ENCODE measurements at regions not wholly inside any gene's neighbourhood (a gene's known extent, or its start where the extent isn't known, plus 50 kb on each side); places are given as distances from the start of the nearest gene placed in this dataset.

DNA sequence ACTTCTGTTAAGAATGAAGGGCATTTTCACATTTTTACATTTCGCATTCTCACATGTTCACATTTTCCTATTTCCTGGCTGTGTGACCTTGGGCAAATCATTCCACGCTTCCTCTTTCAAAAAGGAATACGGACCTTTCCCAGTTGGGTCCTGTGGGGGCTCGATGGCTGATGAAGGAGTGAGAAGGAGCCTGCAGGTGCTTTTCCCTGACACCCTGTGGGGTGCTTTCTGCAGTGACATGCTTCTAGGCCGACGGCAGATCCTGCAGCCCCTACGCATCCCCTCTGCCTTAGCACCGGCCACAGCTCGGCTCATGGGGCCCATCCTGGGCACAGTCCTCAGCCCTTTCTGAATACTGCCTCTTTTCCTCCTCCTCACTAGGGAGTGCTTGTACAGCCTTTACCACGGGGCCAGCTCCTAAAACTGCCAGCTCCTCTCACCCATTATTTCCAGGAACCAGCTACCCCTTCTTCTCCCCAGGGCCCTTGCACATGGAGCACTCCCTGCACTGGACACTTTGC lies 91.0 kb downstream of the FOXL1 start:
- H3K9ac ChIP-seq (ENCODE audit: low read length in 3 of 3), result no peak overlapping the region
- no peaks in the 10 kb centered on the region for H3K36me3 ChIP-seq (ENCODE audit: control insufficient read depth in 2 of 3, insufficient read depth in 3 of 3, low read length in 3 of 3)
- no peaks in the 10 kb centered on the region for H3K27me3 ChIP-seq (ENCODE audit: control insufficient read depth, insufficient read depth, low read length)
- H3K4me3 ChIP-seq (ENCODE audit: low read length in 3 of 3), result no peak overlapping the region
- intact Hi-C loops (cut with DNase I), result no loop called here
- FAIRE-seq (no peak), DNase-seq (no peak)
- no peak overlapping the region for H3K27ac ChIP-seq (ENCODE audit: low read depth in 2 of 2, low read length in 2 of 2)
- peaks cover 0 to 5% (median 2%) of the 10 kb centered on the region in 3 donors for H3K4me1 ChIP-seq (ENCODE audit: control insufficient read depth in 2 of 3, insufficient read depth in 2 of 3, low read depth in 1 of 3, low read length in 3 of 3)
- no peaks in the 10 kb centered on the region for H3K9me3 ChIP-seq (ENCODE audit: control insufficient read depth in 2 of 3, insufficient read depth in 1 of 3, low read length in 3 of 3)
- TF ChIP-seq, protein P1, sequence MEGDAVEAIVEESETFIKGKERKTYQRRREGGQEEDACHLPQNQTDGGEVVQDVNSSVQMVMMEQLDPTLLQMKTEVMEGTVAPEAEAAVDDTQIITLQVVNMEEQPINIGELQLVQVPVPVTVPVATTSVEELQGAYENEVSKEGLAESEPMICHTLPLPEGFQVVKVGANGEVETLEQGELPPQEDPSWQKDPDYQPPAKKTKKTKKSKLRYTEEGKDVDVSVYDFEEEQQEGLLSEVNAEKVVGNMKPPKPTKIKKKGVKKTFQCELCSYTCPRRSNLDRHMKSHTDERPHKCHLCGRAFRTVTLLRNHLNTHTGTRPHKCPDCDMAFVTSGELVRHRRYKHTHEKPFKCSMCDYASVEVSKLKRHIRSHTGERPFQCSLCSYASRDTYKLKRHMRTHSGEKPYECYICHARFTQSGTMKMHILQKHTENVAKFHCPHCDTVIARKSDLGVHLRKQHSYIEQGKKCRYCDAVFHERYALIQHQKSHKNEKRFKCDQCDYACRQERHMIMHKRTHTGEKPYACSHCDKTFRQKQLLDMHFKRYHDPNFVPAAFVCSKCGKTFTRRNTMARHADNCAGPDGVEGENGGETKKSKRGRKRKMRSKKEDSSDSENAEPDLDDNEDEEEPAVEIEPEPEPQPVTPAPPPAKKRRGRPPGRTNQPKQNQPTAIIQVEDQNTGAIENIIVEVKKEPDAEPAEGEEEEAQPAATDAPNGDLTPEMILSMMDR (IDR thresholded peaks at IDR 0.05; ENCODE audit: borderline replicate concordance, extremely low read depth, insufficient read depth), result no peak

DNA sequence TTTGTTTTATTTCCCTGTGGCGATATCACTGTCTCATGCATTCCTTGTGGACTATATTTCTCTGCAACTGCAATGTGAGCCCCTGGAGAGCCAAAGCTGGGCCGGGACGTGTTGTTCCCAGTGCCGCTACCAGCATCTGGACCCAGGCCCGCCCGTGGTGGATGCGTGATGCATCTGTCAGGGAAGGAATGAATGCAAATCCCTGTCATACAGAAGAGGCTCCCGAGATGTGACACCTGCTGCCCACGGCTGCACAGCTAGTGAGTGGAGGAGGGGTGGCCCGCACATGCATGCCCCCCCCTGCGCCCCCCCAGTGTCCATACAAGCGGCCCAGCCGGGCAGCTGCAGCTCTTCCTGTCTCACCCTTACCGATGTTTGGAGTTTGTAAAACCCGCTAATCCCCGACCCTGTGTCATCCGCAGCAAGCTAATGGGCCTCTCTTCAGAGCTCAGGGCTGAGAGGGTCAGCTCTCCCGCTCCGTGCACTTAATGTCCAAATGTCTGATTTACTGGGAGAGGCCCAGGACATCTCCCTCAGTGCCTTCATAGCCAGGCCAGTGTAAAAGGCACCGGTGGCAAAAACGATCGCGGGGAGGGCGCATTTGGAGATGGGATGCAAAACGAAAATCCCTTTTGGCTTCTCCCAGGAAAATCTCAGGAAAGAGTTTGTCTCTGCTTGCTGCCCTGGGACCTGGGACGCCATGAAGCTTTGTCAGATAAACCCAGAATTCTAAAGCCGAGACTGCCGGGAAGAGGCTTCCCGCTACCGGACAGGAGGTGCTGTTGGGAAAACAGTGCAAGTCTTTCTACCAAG lies 91.8 kb downstream of the FOXL1 start:
- peaks cover 0 to 5% (median 2%) of the 10 kb centered on the region in 3 donors for H3K4me1 ChIP-seq (ENCODE audit: control insufficient read depth in 2 of 3, insufficient read depth in 2 of 3, low read depth in 1 of 3, low read length in 3 of 3)
- no peak for FAIRE-seq
- peak; percentile 31 to 83 (median 56) for DNase-seq
- intact Hi-C loops (cut with DNase I), result no loop called here
- no peak overlapping the region for H3K27ac ChIP-seq (ENCODE audit: low read depth in 2 of 2, low read length in 2 of 2)
- H3K4me3 ChIP-seq (ENCODE audit: low read length in 3 of 3), result no peak overlapping the region
- H3K9ac ChIP-seq (ENCODE audit: low read length in 3 of 3), result no peak overlapping the region
- no peaks in the 10 kb centered on the region for H3K36me3 ChIP-seq (ENCODE audit: control insufficient read depth in 2 of 3, insufficient read depth in 3 of 3, low read length in 3 of 3)
- TF ChIP-seq, protein P1 (IDR thresholded peaks at IDR 0.05; ENCODE audit: borderline replicate concordance, extremely low read depth, insufficient read depth), result no peak
- no peaks in the 10 kb centered on the region for H3K9me3 ChIP-seq (ENCODE audit: control insufficient read depth in 2 of 3, insufficient read depth in 1 of 3, low read length in 3 of 3)
- H3K27me3 ChIP-seq (ENCODE audit: control insufficient read depth, insufficient read depth, low read length), result no peaks in the 10 kb centered on the region

DNA sequence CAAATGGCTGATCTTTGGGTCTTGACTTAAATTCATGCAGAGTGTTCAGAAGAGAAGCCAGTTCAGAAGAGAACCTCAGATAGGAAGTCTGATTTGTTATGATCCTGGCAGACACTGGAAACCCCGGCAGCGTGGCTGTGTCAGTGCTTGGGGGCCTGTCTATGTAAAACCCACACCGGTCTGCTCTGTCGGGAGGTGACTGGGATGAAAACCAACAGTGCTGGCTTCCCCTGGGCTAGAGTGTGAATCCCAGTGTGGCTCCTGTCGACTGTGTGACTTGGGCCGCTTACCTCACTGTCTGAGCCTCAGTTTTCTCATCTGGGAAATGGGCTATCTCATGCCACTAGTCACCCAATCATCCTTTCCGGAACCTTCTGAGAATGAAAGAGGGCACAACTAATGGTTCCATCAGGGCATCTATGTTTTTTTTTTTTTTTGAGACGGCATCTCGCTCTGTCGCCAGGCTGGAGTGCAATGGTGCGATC lies 92.4 kb downstream of the FOXL1 start:
- Histone ChIP-seq H3K36me3 (ENCODE audit: control insufficient read depth in 2 of 3, insufficient read depth in 3 of 3, low read length in 3 of 3) (no peaks in the 10 kb centered on the region), H3K9ac (ENCODE audit: low read length in 3 of 3) (no peak overlapping the region), H3K27ac (ENCODE audit: low read depth in 2 of 2, low read length in 2 of 2) (no peak overlapping the region), H3K9me3 (ENCODE audit: control insufficient read depth in 2 of 3, insufficient read depth in 1 of 3, low read length in 3 of 3) (no peaks in the 10 kb centered on the region), H3K4me1 (ENCODE audit: control insufficient read depth in 2 of 3, insufficient read depth in 2 of 3, low read depth in 1 of 3, low read length in 3 of 3) (peaks cover 0 to 5% (median 2%) of the 10 kb centered on the region in 3 donors), H3K27me3 (ENCODE audit: control insufficient read depth, insufficient read depth, low read length) (no peaks in the 10 kb centered on the region), H3K4me3 (ENCODE audit: low read length in 3 of 3) (no peak overlapping the region)
- TF ChIP-seq, protein P1 (IDR thresholded peaks at IDR 0.05; ENCODE audit: borderline replicate concordance, extremely low read depth, insufficient read depth), result no peak
- no peak for DNase-seq
- FAIRE-seq, result no peak
- intact Hi-C loops (cut with DNase I), result no loop called here

Data from kidney (tissue), 13 donors.